ENCODE measurements at regions not wholly inside any gene's neighbourhood (a gene's known extent, or its start where the extent isn't known, plus 50 kb on each side); places are given as distances from the start of the nearest gene placed in this dataset.

DNA sequence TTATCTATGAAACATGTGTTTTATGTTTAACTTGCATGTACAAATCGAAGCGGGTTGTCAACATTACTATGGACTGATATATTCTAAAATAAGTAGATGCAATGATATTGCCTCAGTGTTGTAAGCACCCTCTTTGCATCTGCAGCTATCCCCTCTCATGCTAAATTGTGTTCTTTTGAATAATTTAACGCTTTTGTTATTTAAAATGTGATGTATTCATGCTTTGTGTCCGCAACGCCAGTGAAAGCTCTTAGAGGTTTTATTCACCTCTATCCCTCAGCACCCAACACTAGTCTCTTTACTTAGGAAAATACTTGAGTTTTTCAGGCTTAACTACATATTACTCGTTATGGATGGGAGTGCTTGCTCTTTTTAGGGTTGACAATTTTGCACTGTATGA lies 173.7 kb upstream of the ID4 start:
- H3K9me3 ChIP-seq (ENCODE audit: control insufficient read depth in 2 of 2, insufficient read depth in 1 of 2, low read length in 1 of 2): no peaks in the 10 kb centered on the region
- no peak overlapping the region for H3K4me3 ChIP-seq (ENCODE audit: low read length in 2 of 2)
- DNase-seq (ENCODE audit: low read depth in 6 of 9, low spot score in 9 of 9): no peak
- no peaks in the 10 kb centered on the region for H3K27me3 ChIP-seq (ENCODE audit: control insufficient read depth in 2 of 2, insufficient read depth in 1 of 2, low read length in 1 of 2)
- WGBS: 66% methylated on average over 6 of the region's 6 CpGs
- no peak overlapping the region for H3K27ac ChIP-seq (ENCODE audit: low read depth in 1 of 2, low read length in 1 of 2)
- H3K4me1 ChIP-seq (ENCODE audit: control insufficient read depth in 2 of 2, insufficient read depth in 2 of 2, low read length in 2 of 2): no peaks in the 10 kb centered on the region
- no peaks in the 10 kb centered on the region for H3K36me3 ChIP-seq (ENCODE audit: control insufficient read depth in 2 of 2, insufficient read depth in 2 of 2, low read length in 1 of 2)

DNA sequence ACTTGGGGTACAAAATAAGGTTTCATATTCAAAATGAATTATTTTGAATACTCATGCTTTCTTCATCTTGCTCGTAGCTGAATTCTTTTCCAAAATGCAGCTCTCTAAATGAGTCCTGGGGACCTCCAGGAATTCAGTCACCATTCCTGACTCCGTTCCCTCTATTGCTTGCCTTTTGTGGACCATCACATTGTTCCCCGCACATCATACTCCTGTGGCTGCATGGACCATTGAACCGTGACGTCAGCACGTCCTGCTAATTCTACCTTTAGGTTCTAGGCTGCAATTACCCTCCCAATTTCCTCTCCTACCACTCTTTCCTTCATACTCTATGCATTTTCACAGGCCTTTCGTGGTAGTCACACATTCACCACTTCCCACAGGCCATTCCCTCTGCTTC lies 173.1 kb upstream of the ID4 start:
- 80% methylated on average over 7 of the region's 7 CpGs for WGBS
- no peaks in the 10 kb centered on the region for H3K9me3 ChIP-seq (ENCODE audit: control insufficient read depth in 2 of 2, insufficient read depth in 1 of 2, low read length in 1 of 2)
- H3K4me3 ChIP-seq (ENCODE audit: low read length in 2 of 2): no peak overlapping the region
- H3K36me3 ChIP-seq (ENCODE audit: control insufficient read depth in 2 of 2, insufficient read depth in 2 of 2, low read length in 1 of 2): no peaks in the 10 kb centered on the region
- no peak for DNase-seq (ENCODE audit: low read depth in 6 of 9, low spot score in 9 of 9)
- H3K27ac ChIP-seq (ENCODE audit: low read depth in 1 of 2, low read length in 1 of 2): no peak overlapping the region
- no peaks in the 10 kb centered on the region for H3K4me1 ChIP-seq (ENCODE audit: control insufficient read depth in 2 of 2, insufficient read depth in 2 of 2, low read length in 2 of 2)
- H3K27me3 ChIP-seq (ENCODE audit: control insufficient read depth in 2 of 2, insufficient read depth in 1 of 2, low read length in 1 of 2): no peaks in the 10 kb centered on the region

DNA sequence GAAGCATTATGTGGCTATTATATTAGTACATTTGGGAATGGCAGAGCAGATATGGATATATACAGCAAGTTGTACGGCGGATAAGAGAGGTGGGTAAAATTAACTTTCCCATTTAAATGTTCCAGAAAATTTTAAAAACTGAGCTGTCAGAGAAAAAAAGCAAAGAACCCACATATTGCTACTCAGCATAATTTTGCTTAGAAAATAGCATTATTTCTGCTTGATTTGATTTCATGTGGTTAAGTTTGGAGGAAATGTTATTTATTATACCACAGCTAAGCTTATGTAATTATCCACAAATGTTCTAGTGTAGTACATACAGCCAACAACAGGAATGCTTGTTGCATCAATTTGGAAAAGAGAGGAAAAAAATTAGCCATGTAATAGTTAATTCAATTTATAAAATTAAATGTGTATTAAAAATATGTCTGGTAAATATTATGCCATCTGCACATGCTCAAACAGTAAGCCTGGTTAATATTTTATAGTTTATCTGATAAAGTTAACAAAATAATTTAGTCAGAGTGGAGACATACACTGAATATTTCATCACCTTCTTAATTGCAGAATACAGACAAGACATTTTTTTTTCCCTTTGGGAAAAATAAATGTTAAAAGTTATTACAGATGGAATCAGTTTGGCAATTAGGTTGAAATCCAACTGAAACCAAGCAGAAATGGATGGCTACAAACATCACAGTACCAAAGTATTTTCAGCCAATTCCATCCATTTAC lies 172.1 kb upstream of the ID4 start:
- 99% methylated on average over 2 of the region's 2 CpGs for WGBS
- Histone ChIP-seq H3K27me3 (ENCODE audit: control insufficient read depth in 2 of 2, insufficient read depth in 1 of 2, low read length in 1 of 2) (no peaks in the 10 kb centered on the region), H3K4me1 (ENCODE audit: control insufficient read depth in 2 of 2, insufficient read depth in 2 of 2, low read length in 2 of 2) (no peaks in the 10 kb centered on the region), H3K36me3 (ENCODE audit: control insufficient read depth in 2 of 2, insufficient read depth in 2 of 2, low read length in 1 of 2) (no peaks in the 10 kb centered on the region), H3K9me3 (ENCODE audit: control insufficient read depth in 2 of 2, insufficient read depth in 1 of 2, low read length in 1 of 2) (no peaks in the 10 kb centered on the region), H3K4me3 (ENCODE audit: low read length in 2 of 2) (no peak overlapping the region), H3K27ac (ENCODE audit: low read depth in 1 of 2, low read length in 1 of 2) (no peak overlapping the region)
- DNase-seq (ENCODE audit: low read depth in 6 of 9, low spot score in 9 of 9): no peak

DNA sequence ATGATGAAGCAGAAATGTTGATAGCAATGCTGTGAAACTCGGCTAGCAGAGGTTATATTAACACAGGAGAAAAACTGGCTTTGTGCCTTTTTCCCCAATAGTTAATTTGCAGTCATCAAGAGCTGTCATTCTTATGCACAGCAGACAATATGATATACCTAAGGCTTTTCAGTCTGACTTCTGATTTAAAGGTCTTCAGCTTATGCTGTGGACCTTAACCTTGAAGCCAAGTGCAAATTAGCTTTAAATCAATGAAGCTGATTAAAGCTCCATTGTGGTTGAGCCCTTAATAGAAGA lies 171.6 kb upstream of the ID4 start:
- WGBS: 42% methylated on average over 1 of the region's 1 CpG
- DNase-seq (ENCODE audit: low read depth in 6 of 9, low spot score in 9 of 9): no peak

DNA sequence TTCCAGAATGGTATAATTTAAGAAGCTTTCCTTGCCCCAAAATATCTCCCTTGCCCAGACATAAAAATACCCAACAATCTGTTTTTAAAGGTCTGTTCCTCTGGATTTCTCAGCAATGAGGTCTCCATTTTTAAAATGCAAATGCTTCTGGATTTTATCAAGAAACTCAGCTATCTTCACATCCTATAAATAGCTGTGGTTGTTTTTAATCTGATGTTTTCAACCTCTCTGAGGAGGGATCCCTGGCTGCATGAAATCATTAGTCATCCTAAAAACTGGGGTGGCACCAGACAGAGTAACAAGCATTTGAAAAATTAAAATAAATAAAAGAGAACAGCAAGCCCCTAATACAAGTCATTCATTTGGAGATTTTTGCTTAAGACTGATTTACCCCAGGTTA lies 168.5 kb upstream of the ID4 start:
- Histone ChIP-seq H3K9me3 (ENCODE audit: control insufficient read depth in 2 of 2, insufficient read depth in 1 of 2, low read length in 1 of 2) (no peaks in the 10 kb centered on the region), H3K4me1 (ENCODE audit: control insufficient read depth in 2 of 2, insufficient read depth in 2 of 2, low read length in 2 of 2) (no peaks in the 10 kb centered on the region), H3K4me3 (ENCODE audit: low read length in 2 of 2) (no peak overlapping the region), H3K27ac (ENCODE audit: low read depth in 1 of 2, low read length in 1 of 2) (no peak overlapping the region), H3K27me3 (ENCODE audit: control insufficient read depth in 2 of 2, insufficient read depth in 1 of 2, low read length in 1 of 2) (no peaks in the 10 kb centered on the region), H3K36me3 (ENCODE audit: control insufficient read depth in 2 of 2, insufficient read depth in 2 of 2, low read length in 1 of 2) (no peaks in the 10 kb centered on the region)
- DNase-seq (ENCODE audit: low read depth in 6 of 9, low spot score in 9 of 9): no peak

More for the DNA sequence above, 171.6 kb upstream of the ID4 start:
- H3K9me3 ChIP-seq (ENCODE audit: control insufficient read depth in 2 of 2, insufficient read depth in 1 of 2, low read length in 1 of 2): no peaks in the 10 kb centered on the region
- no peaks in the 10 kb centered on the region for H3K36me3 ChIP-seq (ENCODE audit: control insufficient read depth in 2 of 2, insufficient read depth in 2 of 2, low read length in 1 of 2)
- no peak overlapping the region for H3K27ac ChIP-seq (ENCODE audit: low read depth in 1 of 2, low read length in 1 of 2)
- H3K4me1 ChIP-seq (ENCODE audit: control insufficient read depth in 2 of 2, insufficient read depth in 2 of 2, low read length in 2 of 2): no peaks in the 10 kb centered on the region
- no peaks in the 10 kb centered on the region for H3K27me3 ChIP-seq (ENCODE audit: control insufficient read depth in 2 of 2, insufficient read depth in 1 of 2, low read length in 1 of 2)
- H3K4me3 ChIP-seq (ENCODE audit: low read length in 2 of 2): no peak overlapping the region

DNA sequence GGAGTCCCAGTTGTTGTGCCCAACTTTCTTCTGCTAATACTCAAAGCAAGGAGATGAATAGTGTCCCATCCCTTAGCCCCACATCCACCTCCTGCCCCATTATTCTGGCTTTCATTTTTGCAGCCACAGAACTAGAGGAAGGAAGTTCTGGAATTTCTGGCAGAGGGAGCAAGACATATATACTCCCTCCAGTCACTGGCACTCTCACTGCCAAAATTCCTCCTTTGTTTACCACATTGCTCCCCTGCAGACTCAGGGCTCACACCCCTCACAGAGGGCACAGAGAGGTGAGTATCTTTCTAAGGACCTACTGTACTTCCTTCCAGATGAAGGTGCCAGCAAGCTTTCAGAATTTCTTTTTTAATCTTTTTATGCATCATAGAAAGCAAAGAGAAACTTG lies 168.0 kb upstream of the ID4 start:
- H3K27ac ChIP-seq (ENCODE audit: low read depth in 1 of 2, low read length in 1 of 2): no peak overlapping the region
- H3K4me3 ChIP-seq (ENCODE audit: low read length in 2 of 2): no peak overlapping the region
- no peaks in the 10 kb centered on the region for H3K9me3 ChIP-seq (ENCODE audit: control insufficient read depth in 2 of 2, insufficient read depth in 1 of 2, low read length in 1 of 2)
- H3K36me3 ChIP-seq (ENCODE audit: control insufficient read depth in 2 of 2, insufficient read depth in 2 of 2, low read length in 1 of 2): no peaks in the 10 kb centered on the region
- H3K27me3 ChIP-seq (ENCODE audit: control insufficient read depth in 2 of 2, insufficient read depth in 1 of 2, low read length in 1 of 2): no peaks in the 10 kb centered on the region
- no peaks in the 10 kb centered on the region for H3K4me1 ChIP-seq (ENCODE audit: control insufficient read depth in 2 of 2, insufficient read depth in 2 of 2, low read length in 2 of 2)
- DNase-seq (ENCODE audit: low read depth in 6 of 9, low spot score in 9 of 9): no peak

DNA sequence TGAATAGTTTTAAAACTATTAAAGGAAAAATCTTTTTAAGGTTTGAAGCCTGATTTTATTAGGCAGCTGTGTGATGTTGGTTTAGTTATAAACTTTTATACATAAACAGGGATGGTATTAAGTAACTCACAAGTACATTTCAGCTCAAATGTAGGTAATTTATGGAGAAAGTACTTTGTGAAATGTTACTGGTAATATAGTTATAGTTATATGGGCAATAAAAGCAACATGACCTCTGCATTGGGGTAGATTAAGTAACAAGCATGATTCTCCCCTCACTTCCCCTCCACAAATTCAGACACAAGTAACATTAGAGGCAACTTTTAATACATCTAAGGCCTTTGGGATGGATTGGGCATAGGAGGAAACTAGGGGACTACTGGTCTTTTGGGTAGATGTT lies 154.3 kb upstream of the ID4 start:
- Histone ChIP-seq H3K27me3 (ENCODE audit: control insufficient read depth in 2 of 2, insufficient read depth in 1 of 2, low read length in 1 of 2) (no peaks in the 10 kb centered on the region), H3K9me3 (ENCODE audit: control insufficient read depth in 2 of 2, insufficient read depth in 1 of 2, low read length in 1 of 2) (no peaks in the 10 kb centered on the region), H3K27ac (ENCODE audit: low read depth in 1 of 2, low read length in 1 of 2) (no peak overlapping the region), H3K4me1 (ENCODE audit: control insufficient read depth in 2 of 2, insufficient read depth in 2 of 2, low read length in 2 of 2) (no peaks in the 10 kb centered on the region), H3K36me3 (ENCODE audit: control insufficient read depth in 2 of 2, insufficient read depth in 2 of 2, low read length in 1 of 2) (no peaks in the 10 kb centered on the region), H3K4me3 (ENCODE audit: low read length in 2 of 2) (no peak overlapping the region)
- DNase-seq (ENCODE audit: low read depth in 6 of 9, low spot score in 9 of 9): no peak

DNA sequence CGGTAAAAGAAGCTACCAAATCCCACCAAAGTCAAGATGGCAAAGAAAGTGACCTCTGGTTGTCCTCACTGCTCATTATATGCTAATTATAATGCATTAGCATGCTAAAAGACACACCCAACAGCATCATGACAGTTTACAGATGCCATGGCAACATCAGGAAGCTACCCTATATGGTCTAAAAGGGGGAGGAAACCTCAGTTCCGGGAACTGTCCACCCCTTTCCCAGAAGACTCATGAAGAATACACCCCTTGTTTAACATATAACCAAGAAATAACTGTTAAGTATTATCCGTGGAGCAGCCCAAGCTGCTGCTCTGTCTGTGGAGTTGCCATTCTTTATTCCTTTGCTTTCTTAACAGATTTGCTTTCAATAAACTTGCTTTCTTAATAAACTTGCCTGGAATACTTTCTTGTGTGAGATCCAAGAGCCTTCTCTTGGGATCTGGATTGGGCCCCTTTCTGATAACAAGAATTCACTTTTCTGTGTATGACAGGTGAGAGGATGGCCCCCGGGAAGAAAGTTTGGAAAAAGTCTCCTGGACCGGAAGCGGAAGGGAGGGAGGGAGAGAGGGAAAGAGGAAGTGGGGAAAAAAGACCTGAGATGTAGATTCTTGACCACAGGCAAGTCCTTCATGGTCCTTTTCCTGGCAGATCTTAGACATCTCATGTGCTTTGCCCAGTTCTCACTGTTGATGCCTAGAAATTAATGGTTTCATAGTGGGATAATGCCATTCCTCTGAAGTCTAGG lies 146.7 kb upstream of the ID4 start:
- H3K36me3 ChIP-seq (ENCODE audit: control insufficient read depth in 2 of 2, insufficient read depth in 2 of 2, low read length in 1 of 2): no peaks in the 10 kb centered on the region
- H3K27me3 ChIP-seq (ENCODE audit: control insufficient read depth in 2 of 2, insufficient read depth in 1 of 2, low read length in 1 of 2): peaks cover 14 to 21% of the 10 kb centered on the region in 2 donors
- peaks cover 0 to 6% of the 10 kb centered on the region in 2 donors for H3K9me3 ChIP-seq (ENCODE audit: control insufficient read depth in 2 of 2, insufficient read depth in 1 of 2, low read length in 1 of 2)
- H3K27ac ChIP-seq (ENCODE audit: low read depth in 1 of 2, low read length in 1 of 2): no peak overlapping the region
- H3K4me1 ChIP-seq (ENCODE audit: control insufficient read depth in 2 of 2, insufficient read depth in 2 of 2, low read length in 2 of 2): no peaks in the 10 kb centered on the region
- H3K4me3 ChIP-seq (ENCODE audit: low read length in 2 of 2): no peak overlapping the region
- DNase-seq (ENCODE audit: low read depth in 6 of 9, low spot score in 9 of 9): no peak
- WGBS: 64% methylated on average over 6 of the region's 6 CpGs

DNA sequence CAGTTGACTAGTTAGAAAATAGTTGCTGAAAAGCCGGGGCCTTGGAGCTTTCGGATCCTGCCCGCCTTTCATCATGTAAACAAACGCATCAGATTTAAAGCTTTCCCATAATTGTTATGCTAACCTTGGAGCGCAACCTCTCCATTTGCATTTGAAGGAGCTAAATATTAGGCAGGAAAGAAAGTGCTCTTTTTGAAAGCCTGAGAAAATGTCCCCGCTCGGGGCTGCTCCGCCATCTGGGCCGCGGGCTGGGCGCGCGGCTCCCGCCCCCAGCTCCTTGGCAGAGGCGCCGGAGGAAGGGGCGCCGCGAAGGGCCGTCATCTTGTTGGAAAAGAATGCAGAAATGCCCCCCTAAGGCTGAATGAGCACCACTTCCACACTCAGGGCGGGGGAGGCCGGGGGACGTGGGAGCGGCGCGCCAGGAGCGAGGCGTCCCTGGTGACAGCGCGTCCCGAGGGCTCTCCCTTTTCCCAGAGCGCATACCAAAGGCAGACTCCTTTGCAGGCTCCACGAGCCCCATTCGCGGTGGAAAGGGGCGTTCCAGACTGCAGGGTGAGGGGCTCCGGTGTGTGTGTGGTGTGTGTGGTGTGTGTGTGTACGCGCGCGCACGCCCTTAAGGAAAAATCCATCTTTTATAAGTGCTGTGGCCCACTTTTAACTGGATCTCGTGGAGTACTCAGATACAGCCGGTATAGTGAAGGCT lies 145.6 kb upstream of the ID4 start:
- peaks cover 14 to 21% of the 10 kb centered on the region in 2 donors for H3K27me3 ChIP-seq (ENCODE audit: control insufficient read depth in 2 of 2, insufficient read depth in 1 of 2, low read length in 1 of 2)
- no peak for DNase-seq (ENCODE audit: low read depth in 6 of 9, low spot score in 9 of 9)
- H3K4me3 ChIP-seq (ENCODE audit: low read length in 2 of 2): no peak overlapping the region
- H3K4me1 ChIP-seq (ENCODE audit: control insufficient read depth in 2 of 2, insufficient read depth in 2 of 2, low read length in 2 of 2): no peaks in the 10 kb centered on the region
- H3K27ac ChIP-seq (ENCODE audit: low read depth in 1 of 2, low read length in 1 of 2): no peak overlapping the region
- H3K36me3 ChIP-seq (ENCODE audit: control insufficient read depth in 2 of 2, insufficient read depth in 2 of 2, low read length in 1 of 2): no peaks in the 10 kb centered on the region
- 6% methylated on average over 44 of the region's 44 CpGs for WGBS
- H3K9me3 ChIP-seq (ENCODE audit: control insufficient read depth in 2 of 2, insufficient read depth in 1 of 2, low read length in 1 of 2): peaks cover 0 to 6% of the 10 kb centered on the region in 2 donors

Data from thymus (tissue), 11 donors.